SK-N-SH treated with all-trans-retinoic acid at 6 μM for 48 hours (cell line): ENCODE measurements at regions not wholly inside any gene's neighbourhood (a gene's known extent, or its start where the extent isn't known, plus 50 kb on each side); places are given as distances from the start of the nearest gene placed in this dataset.

Experiments
- OSR1 ChIP-seq: fragments of 250-450 bp; sonication (Bioruptor Pico); IDR thresholded peaks from 2 replicates; pipeline ENCODE4 v1.8.0; 2022; ENCODE audit warnings: moderate library complexity, mild to moderate bottlenecking, inconsistent platforms
- RARB ChIP-seq: fragments of 250-450 bp; sonication (Bioruptor Pico); IDR thresholded peaks from 2 replicates; pipeline ENCODE4 v1.8.0; 2021; ENCODE audit warnings: mild to moderate bottlenecking, moderate library complexity
- TOX ChIP-seq: fragments of 250-450 bp; sonication (Bioruptor Pico); IDR thresholded peaks from 2 replicates; pipeline ENCODE4 v1.8.0; 2021; ENCODE audit warnings: mild to moderate bottlenecking, moderate library complexity, borderline replicate concordance
- ZC3H10 ChIP-seq: fragments of 250-450 bp; sonication (Bioruptor Pico); IDR thresholded peaks from 2 replicates; pipeline ENCODE4 v1.5.1; 2021; ENCODE audit warnings: mild to moderate bottlenecking, moderate library complexity
- ZFP3 ChIP-seq: fragments of 250-450 bp; sonication (Bioruptor Pico); IDR thresholded peaks from 2 replicates; pipeline ENCODE4 v1.5.0; 2020; ENCODE audit warnings: mild to moderate bottlenecking, moderate library complexity
- ZFP30 ChIP-seq: fragments of 450-650 bp; formaldehyde crosslinking; IDR thresholded peaks from 2 replicates; pipeline ENCODE4 v1.5.0; 2022; ENCODE audit warnings: mild to moderate bottlenecking, moderate library complexity
- ZNF565 ChIP-seq: fragments of 450-650 bp; formaldehyde crosslinking; conservative IDR thresholded peaks from 2 replicates; pipeline ENCODE4 v1.5.0; 2020; ENCODE audit warnings: low read depth, mild to moderate bottlenecking, moderate library complexity
- TF ChIP-seq, protein P1 (sequence below): fragments of 250-450 bp; sonication (Bioruptor Pico); IDR thresholded peaks from 2 replicates; pipeline ENCODE4 v1.5.1; 2020; ENCODE audit warnings: low read depth, mild to moderate bottlenecking, moderate library complexity
- TF ChIP-seq, protein P2 (sequence below): fragments of 250-450 bp; sonication (Bioruptor Pico); IDR thresholded peaks from 2 replicates; pipeline ENCODE4 v1.8.0; 2020; ENCODE audit warnings: mild to moderate bottlenecking, moderate library complexity, borderline replicate concordance

DNA sequence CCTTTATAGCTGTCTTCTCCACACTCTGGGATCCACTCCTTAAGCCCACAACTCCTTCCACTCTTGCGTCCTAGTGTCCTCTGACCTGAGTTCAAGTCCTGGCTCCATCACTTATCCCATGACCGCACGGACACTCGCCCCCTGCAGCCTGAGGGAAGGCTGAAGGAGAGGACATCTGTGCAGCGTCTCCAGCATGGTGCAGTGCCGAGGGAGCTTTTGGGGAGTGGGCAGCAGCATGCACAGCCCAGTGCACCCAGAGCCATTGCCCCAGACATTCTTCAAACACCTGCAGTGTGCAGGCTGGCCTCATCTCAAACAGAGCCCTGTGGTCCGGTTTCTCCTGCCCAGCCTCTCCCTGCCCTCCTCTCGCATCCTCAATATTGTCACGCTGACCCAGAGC is 317.1 kb upstream of the ZMIZ1 start:
- TF ChIP-seq RARB (CRISPR knock-in tag) (no peak), ZNF565 (CRISPR knock-in tag) (no peak), ZC3H10 (no peak), ZFP30 (no peak), TOX (CRISPR knock-in tag) (no peak), OSR1 (no peak), ZFP3 (no peak)
- TF ChIP-seq, protein P1, sequence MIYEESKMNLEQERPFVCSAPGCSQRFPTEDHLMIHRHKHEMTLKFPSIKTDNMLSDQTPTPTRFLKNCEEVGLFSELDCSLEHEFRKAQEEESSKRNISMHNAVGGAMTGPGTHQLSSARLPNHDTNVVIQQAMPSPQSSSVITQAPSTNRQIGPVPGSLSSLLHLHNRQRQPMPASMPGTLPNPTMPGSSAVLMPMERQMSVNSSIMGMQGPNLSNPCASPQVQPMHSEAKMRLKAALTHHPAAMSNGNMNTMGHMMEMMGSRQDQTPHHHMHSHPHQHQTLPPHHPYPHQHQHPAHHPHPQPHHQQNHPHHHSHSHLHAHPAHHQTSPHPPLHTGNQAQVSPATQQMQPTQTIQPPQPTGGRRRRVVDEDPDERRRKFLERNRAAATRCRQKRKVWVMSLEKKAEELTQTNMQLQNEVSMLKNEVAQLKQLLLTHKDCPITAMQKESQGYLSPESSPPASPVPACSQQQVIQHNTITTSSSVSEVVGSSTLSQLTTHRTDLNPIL (CRISPR knock-in tag), result no peak
- TF ChIP-seq, protein P2, sequence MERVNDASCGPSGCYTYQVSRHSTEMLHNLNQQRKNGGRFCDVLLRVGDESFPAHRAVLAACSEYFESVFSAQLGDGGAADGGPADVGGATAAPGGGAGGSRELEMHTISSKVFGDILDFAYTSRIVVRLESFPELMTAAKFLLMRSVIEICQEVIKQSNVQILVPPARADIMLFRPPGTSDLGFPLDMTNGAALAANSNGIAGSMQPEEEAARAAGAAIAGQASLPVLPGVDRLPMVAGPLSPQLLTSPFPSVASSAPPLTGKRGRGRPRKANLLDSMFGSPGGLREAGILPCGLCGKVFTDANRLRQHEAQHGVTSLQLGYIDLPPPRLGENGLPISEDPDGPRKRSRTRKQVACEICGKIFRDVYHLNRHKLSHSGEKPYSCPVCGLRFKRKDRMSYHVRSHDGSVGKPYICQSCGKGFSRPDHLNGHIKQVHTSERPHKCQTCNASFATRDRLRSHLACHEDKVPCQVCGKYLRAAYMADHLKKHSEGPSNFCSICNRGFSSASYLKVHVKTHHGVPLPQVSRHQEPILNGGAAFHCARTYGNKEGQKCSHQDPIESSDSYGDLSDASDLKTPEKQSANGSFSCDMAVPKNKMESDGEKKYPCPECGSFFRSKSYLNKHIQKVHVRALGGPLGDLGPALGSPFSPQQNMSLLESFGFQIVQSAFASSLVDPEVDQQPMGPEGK (CRISPR knock-in tag), result no peak
